ENCODE measurements at regions not wholly inside any gene's neighbourhood (a gene's known extent, or its start where the extent isn't known, plus 50 kb on each side); places are given as distances from the start of the nearest gene placed in this dataset.
A peak's percentile ranks its signal among the peaks of the same experiment; 100 is the strongest.

- Histone ChIP-seq H3K27me3 (ENCODE audit: control insufficient read depth in 1 of 2, insufficient read depth in 2 of 2, low read length in 2 of 2) (no peaks in the 10 kb centered on the region), H3K9ac (ENCODE audit: insufficient read depth, low read depth, low read length) (no peak overlapping the region), H3K4me3 (replicated peaks in 1 of 3; ENCODE audit: insufficient read depth in 1 of 3, low read depth in 2 of 3, low read length in 3 of 3) (no peak overlapping the region), H3K4me1 (ENCODE audit: insufficient read depth, low read length) (no peaks in the 10 kb centered on the region), H2AFZ (ENCODE audit: low read length) (no peak overlapping the region), H3K27ac (ENCODE audit: extremely low read length, insufficient read depth, low read length) (no peak overlapping the region), H3K79me2 (ENCODE audit: insufficient read depth, low read length) (no peaks in the 10 kb centered on the region), H3K9me3 (ENCODE audit: low read length) (no peaks in the 10 kb centered on the region), H3K4me2 (ENCODE audit: low read depth, low read length) (no peak overlapping the region), H3K36me3 (replicated peaks in 1 of 2; ENCODE audit: control insufficient read depth in 1 of 2, insufficient read depth in 2 of 2, low read length in 2 of 2) (no peaks in the 10 kb centered on the region), H4K20me1 (ENCODE audit: insufficient read depth, low read length) (no peaks in the 10 kb centered on the region)
- 40% methylated on average over 1 of the region's 3 CpGs for WGBS (ENCODE audit: low lambda C conversion rate)
- ChIA-PET POLR2A (no interaction called here), CTCF (ENCODE audit: low intra/inter-chr PET ratio, low total read pairs) (no interaction called here)
- intact Hi-C loops (cut with micrococcal nuclease; ENCODE audit: unreplicated experiment), result no loop called here
- ATAC-seq (no peak), DNase-seq (ENCODE audit: low spot score) (no peak), FAIRE-seq (no peak)
- no TSS peak for BruUV-seq (replicated peaks)
- TF ChIP-seq MYPOP (CRISPR knock-in tag; IDR thresholded peaks at IDR 0.05) (no peak), RORA (CRISPR knock-in tag; IDR thresholded peaks at IDR 0.05) (no peak), KLF13 (CRISPR knock-in tag; IDR thresholded peaks at IDR 0.05) (no peak), ZSCAN20 (CRISPR knock-in tag; IDR thresholded peaks at IDR 0.05; ENCODE audit: borderline replicate concordance) (no peak), ZNF335 (CRISPR knock-in tag; IDR thresholded peaks at IDR 0.05) (no peak), IRX3 (CRISPR knock-in tag; IDR thresholded peaks at IDR 0.05; ENCODE audit: borderline replicate concordance, low read depth) (no peak), HNF4A (CRISPR knock-in tag; IDR thresholded peaks at IDR 0.05) (no peak)
- TF ChIP-seq, protein P1, sequence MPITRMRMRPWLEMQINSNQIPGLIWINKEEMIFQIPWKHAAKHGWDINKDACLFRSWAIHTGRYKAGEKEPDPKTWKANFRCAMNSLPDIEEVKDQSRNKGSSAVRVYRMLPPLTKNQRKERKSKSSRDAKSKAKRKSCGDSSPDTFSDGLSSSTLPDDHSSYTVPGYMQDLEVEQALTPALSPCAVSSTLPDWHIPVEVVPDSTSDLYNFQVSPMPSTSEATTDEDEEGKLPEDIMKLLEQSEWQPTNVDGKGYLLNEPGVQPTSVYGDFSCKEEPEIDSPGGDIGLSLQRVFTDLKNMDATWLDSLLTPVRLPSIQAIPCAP (CRISPR knock-in tag; IDR thresholded peaks at IDR 0.05; ENCODE audit: low read depth), result no peak
- in situ Hi-C loops (cut with HindIII; ENCODE audit: extremely low pct_ligation_motif_present, low pct_unique_long_range_greater_than_20kb), result no loop called here
These were observed 439.8 kb upstream of the TMEFF2 start for GRCh38 chr2:192634557-192634956.

GRCh38 chr2:192628017-192628416, 433.3 kb upstream of the TMEFF2 start:
- Histone ChIP-seq H3K4me2 (ENCODE audit: low read depth, low read length) (no peak overlapping the region), H2AFZ (ENCODE audit: low read length) (no peak overlapping the region), H3K4me3 (replicated peaks in 1 of 3; ENCODE audit: insufficient read depth in 1 of 3, low read depth in 2 of 3, low read length in 3 of 3) (no peak overlapping the region), H3K9ac (ENCODE audit: insufficient read depth, low read depth, low read length) (no peak overlapping the region), H3K9me3 (ENCODE audit: low read length) (no peaks in the 10 kb centered on the region), H3K27me3 (ENCODE audit: control insufficient read depth in 1 of 2, insufficient read depth in 2 of 2, low read length in 2 of 2) (no peaks in the 10 kb centered on the region), H3K4me1 (ENCODE audit: insufficient read depth, low read length) (no peaks in the 10 kb centered on the region), H3K36me3 (replicated peaks in 1 of 2; ENCODE audit: control insufficient read depth in 1 of 2, insufficient read depth in 2 of 2, low read length in 2 of 2) (no peaks in the 10 kb centered on the region), H3K79me2 (ENCODE audit: insufficient read depth, low read length) (no peaks in the 10 kb centered on the region), H4K20me1 (ENCODE audit: insufficient read depth, low read length) (no peaks in the 10 kb centered on the region), H3K27ac (ENCODE audit: extremely low read length, insufficient read depth, low read length) (no peak overlapping the region)
- POLR2A ChIA-PET, result no interaction called here
- CTCF ChIA-PET (ENCODE audit: low intra/inter-chr PET ratio, low total read pairs), result no interaction called here
- intact Hi-C loops (cut with micrococcal nuclease; ENCODE audit: unreplicated experiment) (no loop called here), in situ Hi-C loops (cut with HindIII; ENCODE audit: extremely low pct_ligation_motif_present, low pct_unique_long_range_greater_than_20kb) (no loop called here)
- ATAC-seq, result no peak
- WGBS (ENCODE audit: low lambda C conversion rate), result 4% methylated on average over 2 of the region's 2 CpGs
- no peak for FAIRE-seq
- TF ChIP-seq MAFK (conservative IDR thresholded peaks at IDR 0.05 in 1 of 2, IDR thresholded peaks at IDR 0.05 in 1 of 2; ENCODE audit: low read length in 2 of 2), result peak; percentile 63 to 78
- TF ChIP-seq ZNF879 (CRISPR knock-in tag; IDR thresholded peaks at IDR 0.05), result no peak
- TF ChIP-seq MAFF (IDR thresholded peaks at IDR 0.05; ENCODE audit: low read depth, low read length), result peak; percentile 74
- no peak for DNase-seq (ENCODE audit: low spot score)
- no TSS peak for BruUV-seq (replicated peaks)
